Activated CD8-positive, alpha-beta memory T cell treated with anti-CD3 and anti-CD28 coated beads for 24 hours (primary cell): ENCODE measurements at regions not wholly inside any gene's neighbourhood (a gene's known extent, or its start where the extent isn't known, plus 50 kb on each side); places are given as distances from the start of the nearest gene placed in this dataset.

ENCODE experiments used
- DNase-seq: peaks from one replicate; pipeline ENCODE4 v3.0.0-alpha.2; 2020

- no peak for DNase-seq
Measured at GRCh38 chr1:56442290-56442877, 137.0 kb downstream of the PLPP3 start.

GRCh38 chr1:56441601-56442000 lies 137.8 kb downstream of the PLPP3 start:
- DNase-seq: no peak

DNA sequence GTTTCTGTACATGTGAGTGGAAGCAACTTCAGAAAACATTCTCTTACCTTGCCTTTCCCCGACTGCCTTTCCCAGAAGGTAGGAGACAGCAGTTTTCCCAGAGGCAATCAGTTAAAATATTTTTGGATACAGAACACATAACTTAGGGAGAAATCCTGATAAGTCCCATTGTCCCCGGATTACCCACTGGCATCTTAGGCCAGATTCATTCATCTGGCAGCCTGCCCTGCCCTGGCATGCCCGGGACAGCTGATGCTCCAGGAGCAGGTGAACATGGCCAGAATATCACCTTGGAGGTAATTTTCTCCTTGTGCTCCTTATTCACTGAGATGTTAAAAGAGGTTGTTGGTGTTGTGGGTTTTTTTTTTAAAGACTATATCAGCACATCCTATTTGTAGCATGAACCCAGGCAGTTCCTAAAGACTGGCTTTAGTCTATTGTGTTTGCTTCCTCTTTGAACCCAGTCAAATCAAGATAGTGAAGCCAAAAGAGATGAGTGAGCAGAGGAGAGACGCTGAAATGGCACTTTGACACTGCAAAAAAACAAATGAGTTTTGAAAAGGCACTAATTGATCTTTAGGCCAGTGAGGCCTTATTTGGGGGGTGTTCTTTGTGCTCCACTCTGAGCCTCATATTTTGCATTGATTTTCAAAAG lies 139.6 kb downstream of the PLPP3 start:
- DNase-seq: no peak

DNA sequence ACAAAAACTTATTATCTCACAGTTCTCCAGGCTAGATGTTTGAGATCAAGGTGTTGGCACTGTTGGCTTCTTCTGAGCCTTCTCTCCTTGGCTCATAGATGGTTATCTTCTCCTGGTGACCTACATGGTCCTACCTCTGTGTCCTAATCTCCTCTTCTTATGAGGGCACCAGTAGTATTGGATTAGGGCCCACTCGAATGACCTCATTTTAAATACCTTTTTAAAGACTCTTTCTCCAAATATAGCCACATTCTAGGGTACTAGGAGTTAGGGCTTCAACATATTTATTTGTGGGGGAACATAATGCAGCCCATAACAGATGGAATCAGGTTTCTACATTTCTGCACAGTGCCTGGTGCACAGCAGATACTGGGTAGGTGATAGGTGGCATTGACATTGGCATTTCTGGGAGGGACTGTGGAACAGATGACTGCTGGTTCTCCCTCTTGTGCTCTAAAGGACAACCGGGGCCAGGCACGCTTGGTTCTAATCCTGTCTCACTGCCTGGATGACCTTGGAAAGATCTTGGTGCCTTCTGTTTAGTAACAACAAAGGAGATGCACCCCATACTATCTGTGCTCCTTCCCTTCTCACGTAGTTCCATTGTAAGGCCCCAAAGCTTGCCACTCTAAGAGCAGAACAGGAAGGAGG lies 140.3 kb downstream of the PLPP3 start:
- DNase-seq: no peak

- DNase-seq: no peak
Measured at GRCh38 chr1:56437959-56438358, 141.4 kb downstream of the PLPP3 start.

GRCh38 chr1:56436912-56437417 lies 142.4 kb downstream of the PLPP3 start:
- no peak for DNase-seq

DNA sequence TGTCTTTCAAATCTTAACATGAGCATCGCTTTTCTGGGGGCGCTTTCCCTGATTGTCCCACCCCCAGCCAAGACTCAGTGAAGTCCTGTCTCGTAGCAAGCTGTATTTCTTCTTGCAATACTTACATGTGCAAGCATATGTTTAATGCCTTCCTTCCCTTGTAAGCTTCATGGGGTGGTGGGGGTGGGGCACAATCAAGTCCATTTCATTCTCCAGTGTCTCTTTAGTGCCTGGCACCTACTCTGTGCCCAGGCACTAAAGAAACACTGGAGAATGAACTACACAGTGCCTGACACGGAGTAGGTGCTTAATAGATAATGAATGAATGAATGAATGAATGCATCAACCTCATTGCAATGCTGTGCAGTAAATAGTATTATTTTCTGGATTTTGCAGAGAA lies 143.1 kb downstream of the PLPP3 start:
- DNase-seq: no peak

GRCh38 chr1:56435434-56436262 lies 143.7 kb downstream of the PLPP3 start:
- DNase-seq: no peak

DNA sequence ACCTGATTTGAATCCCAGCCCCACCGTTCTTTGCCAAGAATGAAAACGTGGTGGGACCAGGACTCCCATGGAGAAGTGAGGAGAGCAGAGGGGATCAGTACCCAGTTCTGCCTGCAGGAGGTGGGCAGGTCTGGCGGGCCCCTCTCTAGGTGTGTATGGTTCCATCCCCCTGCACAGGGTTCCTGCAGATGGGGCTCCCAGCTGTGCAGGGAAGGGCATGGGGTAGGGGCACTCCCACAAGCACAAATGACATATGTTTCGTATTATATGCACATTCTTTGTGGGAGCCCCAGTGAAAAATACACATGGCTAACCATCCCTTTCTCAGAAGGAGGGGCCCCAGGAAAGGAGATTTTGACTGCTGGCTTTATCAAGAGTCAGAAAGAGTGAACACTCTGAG lies 144.6 kb downstream of the PLPP3 start:
- DNase-seq: no peak

GRCh38 chr1:56434025-56434424 lies 145.3 kb downstream of the PLPP3 start:
- DNase-seq: no peak

- no peak for DNase-seq
Measured at GRCh38 chr1:56433056-56433577, 146.2 kb downstream of the PLPP3 start.

DNA sequence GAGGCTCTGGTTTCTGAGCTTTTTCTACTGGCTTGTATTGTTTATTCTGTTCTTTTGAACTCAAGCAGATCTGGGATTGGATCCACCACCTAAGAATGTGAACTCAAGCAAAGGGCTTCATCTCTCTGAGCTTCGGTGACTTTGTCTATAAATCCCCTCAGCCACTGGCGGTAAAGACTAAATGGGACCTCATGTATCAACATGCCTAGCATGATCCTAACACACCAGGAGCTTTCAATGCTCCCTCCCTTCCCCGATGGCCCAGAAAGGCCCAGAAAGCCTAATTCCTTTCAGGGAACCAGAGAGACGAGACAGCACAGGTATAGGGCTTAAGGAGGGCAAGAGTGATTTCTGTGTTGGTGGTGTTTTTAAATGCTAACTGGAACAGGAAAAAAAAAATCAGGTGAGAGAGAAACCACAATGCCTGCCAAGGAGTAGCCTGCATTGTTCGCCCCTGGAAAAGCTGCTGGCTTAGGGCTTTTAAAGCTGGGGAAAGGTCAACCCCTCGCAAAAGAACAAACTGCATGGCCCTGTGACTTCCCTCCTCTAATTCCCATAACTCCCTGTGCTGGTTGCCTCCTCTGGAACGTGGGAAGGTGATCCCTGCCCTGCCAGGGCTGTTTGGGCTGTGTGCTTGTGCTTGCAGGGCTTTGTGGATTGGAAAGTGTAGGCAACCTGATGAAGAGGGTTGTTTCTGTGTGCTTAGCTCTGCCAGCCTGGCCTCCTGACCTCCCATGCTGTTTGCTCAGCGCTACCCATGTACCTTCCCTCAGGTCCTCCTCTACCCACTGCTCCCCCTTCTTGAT lies 147.0 kb downstream of the PLPP3 start:
- no peak for DNase-seq

DNA sequence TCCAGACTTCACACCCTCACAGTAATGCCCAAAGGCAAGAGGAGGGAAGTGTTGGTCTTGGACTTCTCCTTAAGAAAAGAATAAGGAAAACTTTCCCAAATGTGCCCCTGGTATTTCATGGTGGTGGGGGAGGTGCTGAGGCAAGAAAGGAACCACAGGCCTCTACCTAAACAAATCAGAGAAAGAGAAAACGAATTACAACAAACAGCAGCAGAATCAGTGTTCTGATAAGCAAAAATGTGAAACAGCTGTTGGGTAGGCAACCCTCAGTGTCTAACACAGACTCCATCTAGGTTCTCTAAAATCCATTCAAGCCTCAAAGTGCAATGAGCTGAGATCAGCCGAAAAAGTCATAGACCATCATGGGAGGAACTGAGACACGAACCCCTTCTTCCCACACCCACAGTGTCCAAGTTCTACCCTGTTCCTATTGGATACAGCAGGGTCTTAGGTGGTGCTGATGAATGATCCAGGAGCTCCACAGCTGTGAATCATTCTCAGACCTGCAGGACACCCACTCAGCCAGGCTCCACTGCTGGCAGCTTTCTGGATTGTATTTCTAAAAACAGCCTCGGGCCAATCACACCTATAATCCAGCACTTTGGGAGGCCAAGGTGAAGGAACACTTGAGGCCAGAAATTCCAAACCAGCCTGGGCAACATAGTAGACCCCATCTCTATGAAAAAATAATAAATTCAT lies 149.1 kb downstream of the PLPP3 start:
- DNase-seq: no peak

GRCh38 chr1:56429288-56429687 lies 150.1 kb downstream of the PLPP3 start:
- no peak for DNase-seq

DNA sequence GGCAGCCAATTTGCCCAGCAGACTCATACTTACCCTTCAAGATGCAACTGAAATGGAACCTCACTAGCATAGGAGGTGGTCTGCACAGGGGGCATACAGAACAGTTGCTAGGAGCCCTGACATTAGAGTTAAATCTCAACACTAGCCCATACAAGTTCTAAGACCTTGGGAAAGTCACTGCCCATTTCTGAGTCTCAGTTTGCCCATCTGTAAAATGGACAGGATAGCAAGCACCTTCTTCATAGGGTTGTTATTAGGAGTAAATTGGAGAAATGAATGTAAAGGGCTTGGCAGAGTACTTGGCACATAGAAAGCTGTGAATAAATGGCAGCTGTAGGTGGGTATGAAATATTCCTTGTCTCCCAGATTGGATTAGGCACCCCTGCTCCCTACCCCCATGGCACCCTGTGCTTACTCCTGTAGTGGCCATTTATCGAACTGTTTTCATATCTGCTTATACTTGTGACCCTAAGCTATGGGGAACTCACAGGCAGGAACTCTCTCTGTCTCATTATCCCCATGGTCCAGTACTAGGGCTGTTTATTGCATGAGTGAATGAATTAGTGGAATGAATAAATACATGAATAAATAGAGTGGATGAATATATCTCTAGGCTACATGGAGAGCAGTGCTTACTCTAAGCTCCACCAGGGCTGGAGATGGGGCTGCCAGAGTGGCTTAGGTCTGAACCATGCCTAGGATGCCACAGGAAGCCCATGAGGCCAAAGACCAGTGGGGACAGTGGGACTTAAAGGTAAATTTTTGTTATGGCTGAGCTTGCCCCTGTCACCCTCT lies 152.6 kb downstream of the PLPP3 start:
- no peak for DNase-seq

DNA sequence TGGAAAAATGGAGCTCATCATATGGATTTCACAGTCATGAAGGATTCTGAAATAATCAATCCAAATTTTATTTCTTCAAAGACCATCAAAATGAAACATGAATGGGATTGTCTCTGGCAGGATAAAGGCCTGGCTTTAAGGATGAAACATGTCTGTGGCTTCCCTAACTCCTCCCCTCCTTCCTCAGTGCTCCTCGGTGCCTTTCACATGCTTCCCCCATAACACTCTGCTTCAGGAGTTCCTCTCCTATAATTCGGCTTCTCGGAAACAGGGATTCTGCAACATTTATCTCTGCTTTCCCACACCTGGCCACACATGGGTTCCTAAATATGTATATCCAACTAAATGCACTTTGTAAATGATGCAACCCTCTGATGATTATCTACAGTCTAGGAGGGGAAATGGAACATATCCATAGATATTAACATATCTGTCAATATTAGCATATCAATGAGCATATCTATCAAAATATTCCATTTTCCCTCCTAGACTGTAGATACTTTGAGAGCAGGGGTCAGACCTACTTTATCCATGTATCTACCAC lies 153.8 kb downstream of the PLPP3 start:
- DNase-seq: no peak

DNA sequence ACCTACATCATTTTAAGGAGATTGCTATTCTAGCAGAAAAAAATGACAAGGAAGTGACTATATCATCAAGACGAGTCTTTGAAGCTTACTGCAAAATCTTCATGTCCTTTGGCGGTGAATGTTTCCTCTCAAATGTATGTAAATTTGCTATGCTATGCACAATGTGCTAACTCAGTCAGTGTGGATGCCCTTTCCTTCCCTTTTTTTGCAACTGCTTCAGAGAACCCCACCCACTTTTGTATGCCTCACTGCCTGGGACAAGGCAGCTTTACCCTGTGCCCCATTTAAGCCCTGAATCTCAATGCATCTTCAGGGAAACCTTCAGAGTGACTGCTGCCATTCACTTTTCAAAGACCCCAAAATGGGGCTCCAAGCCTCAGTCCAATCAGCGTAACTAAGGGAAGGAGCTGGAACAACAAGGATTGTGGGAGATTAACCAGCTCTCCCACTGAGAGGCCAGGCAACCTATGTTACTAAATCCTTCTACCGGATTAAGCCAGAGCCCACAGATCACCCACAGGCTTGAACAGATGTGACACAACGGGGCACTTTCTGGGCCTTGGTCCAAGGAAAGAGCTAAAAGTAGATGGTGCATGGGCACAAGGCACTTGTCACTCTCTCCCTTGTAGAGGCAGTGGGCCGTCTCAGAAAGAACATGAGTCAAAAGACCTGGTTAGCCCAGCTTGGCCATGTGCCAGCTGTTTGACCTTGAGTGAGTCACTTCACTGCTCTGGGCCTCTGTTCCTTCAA lies 154.4 kb downstream of the PLPP3 start:
- no peak for DNase-seq

- no peak for DNase-seq
Measured at GRCh38 chr1:56423716-56424115, 155.6 kb downstream of the PLPP3 start.

DNA sequence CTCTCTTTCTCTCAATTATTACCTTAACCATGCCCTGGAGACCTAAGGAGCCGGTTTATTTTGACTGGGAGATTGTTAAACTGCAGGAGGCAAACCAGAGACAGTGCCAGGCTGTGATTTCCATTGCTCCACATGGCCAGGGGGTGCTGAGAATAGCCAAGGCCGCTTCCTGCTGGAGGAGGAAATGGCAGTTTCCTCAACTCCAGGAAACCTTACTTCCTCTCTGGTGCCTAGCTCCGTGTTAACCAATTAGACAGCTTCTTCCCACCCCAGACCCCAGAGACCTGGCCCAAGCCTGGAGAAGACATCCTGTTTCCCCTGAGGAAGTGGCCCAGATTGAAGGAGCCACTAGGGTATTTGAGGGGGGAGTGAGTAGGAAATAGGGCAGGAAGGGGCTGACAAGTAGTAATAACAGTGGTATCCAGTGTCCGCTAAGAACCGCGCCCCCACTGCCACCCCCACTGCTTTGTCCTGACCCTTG lies 161.2 kb downstream of the PLPP3 start:
- DNase-seq: no peak

DNA sequence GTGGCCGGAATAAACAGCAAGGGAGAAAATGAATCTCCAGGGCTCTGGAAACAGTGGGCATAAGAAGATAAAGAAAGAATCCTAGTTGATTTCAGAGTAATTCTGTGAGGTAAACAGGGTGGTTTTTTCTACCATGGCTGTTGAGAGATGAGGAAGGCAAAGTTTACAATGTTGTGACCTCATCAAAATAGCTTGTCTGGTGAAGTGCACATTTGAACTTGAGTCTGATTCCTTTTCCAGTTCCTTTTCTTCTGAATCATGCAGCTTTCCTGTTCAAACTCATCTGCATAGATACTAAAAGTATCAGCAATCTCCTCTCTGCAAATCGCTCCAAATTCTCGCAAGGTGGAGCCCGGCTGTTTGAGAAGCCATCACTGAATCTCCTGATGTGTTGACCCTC lies 161.7 kb downstream of the PLPP3 start:
- no peak for DNase-seq
